ENCODE measurements at regions not wholly inside any gene's neighbourhood (a gene's known extent, or its start where the extent isn't known, plus 50 kb on each side); places are given as distances from the start of the nearest gene placed in this dataset.

DNA sequence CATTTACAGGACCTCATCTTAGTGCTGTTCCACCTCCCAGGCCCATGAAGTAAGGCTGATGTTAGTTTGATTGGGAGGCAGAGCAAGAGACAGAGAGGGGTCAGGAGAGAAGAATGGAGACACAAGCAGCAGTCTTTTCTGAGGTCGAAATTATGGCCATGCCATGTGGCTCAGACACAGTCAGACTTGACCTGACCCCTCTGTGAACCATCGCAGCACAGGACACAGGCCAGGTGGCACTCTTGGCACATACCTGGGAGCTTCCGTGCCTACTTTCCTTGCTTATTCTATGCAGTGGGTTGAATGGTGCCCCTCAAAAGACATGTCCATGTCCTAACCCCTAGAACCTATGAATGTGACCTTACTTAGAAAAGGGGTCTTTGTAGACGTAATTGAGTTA, 254.9 kb downstream of the MAFB start (continued):
- no peak for TF ChIP-seq ZNF462 (CRISPR knock-in tag; IDR thresholded peaks at IDR 0.05)
- TF ChIP-seq STAT1 (IDR thresholded peaks at IDR 0.05; ENCODE audit: unreplicated experiment): no peak
- no peak for TF ChIP-seq CREB1 (CRISPR knock-in tag; IDR thresholded peaks at IDR 0.05; ENCODE audit: low read depth)

- Histone ChIP-seq H4K20me1 (replicated peaks; ENCODE audit: insufficient read depth) (no peaks in the 10 kb centered on the region), H2AFZ (no peak overlapping the region), H3K4me3 (no peak overlapping the region), H3K4me2 (no peak overlapping the region), H3K27me3 (ENCODE audit: insufficient read depth) (no peaks in the 10 kb centered on the region), H3K4me1 (ENCODE audit: insufficient read depth) (no peaks in the 10 kb centered on the region), H3K36me3 (ENCODE audit: insufficient read depth) (no peaks in the 10 kb centered on the region), H3K79me2 (replicated peaks; ENCODE audit: insufficient read depth) (no peaks in the 10 kb centered on the region), H3F3A (replicated peaks; ENCODE audit: low read depth) (no peaks in the 10 kb centered on the region), H3K27ac (ENCODE audit: low read depth) (no peak overlapping the region), H3K9me2 (ENCODE audit: insufficient read depth) (peaks cover 14% of the 10 kb centered on the region)
- Mint-ChIP-seq H3K9me3 (0 out of 3 replicates have a peak, but pooled peaks cover 3% of the 10 kb centered on the region), H3K27me3 (ENCODE audit: insufficient read depth, low read depth, poor library complexity) (peaks cover 3% of the 10 kb centered on the region), H3K27ac (no peak overlapping the region), H3K36me3 (ENCODE audit: low read depth) (no peaks in the 10 kb centered on the region), H3K4me3 (no peak overlapping the region), H3K4me1 (peaks cover 9% of the 10 kb centered on the region)
- DNase-seq (ENCODE audit: low spot score) (no peak), ATAC-seq (no peak)
- TF ChIP-seq, protein P1, sequence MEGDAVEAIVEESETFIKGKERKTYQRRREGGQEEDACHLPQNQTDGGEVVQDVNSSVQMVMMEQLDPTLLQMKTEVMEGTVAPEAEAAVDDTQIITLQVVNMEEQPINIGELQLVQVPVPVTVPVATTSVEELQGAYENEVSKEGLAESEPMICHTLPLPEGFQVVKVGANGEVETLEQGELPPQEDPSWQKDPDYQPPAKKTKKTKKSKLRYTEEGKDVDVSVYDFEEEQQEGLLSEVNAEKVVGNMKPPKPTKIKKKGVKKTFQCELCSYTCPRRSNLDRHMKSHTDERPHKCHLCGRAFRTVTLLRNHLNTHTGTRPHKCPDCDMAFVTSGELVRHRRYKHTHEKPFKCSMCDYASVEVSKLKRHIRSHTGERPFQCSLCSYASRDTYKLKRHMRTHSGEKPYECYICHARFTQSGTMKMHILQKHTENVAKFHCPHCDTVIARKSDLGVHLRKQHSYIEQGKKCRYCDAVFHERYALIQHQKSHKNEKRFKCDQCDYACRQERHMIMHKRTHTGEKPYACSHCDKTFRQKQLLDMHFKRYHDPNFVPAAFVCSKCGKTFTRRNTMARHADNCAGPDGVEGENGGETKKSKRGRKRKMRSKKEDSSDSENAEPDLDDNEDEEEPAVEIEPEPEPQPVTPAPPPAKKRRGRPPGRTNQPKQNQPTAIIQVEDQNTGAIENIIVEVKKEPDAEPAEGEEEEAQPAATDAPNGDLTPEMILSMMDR (conservative IDR thresholded peaks at IDR 0.05; ENCODE audit: low read depth in 2 of 2): no peak
- TF ChIP-seq EZH2phosphoT487 (IDR thresholded peaks at IDR 0.05; ENCODE audit: unreplicated experiment) (no peak), ETS1 (IDR thresholded peaks at IDR 0.05) (no peak), NANOG (IDR thresholded peaks at IDR 0.05; ENCODE audit: borderline replicate concordance) (no peak), ZNF114 (CRISPR knock-in tag; IDR thresholded peaks at IDR 0.05) (no peak), ZNF331 (CRISPR knock-in tag; IDR thresholded peaks at IDR 0.05; ENCODE audit: low read depth) (no peak)
Observed at GRCh38 chr20:40433341-40433861, 255.6 kb downstream of the MAFB start.
